ENCODE measurements at regions not wholly inside any gene's neighbourhood (a gene's known extent, or its start where the extent isn't known, plus 50 kb on each side); places are given as distances from the start of the nearest gene placed in this dataset.

GRCh38 chr11:80104191-80104590 is 663.4 kb upstream of the TENM4 start:
- Histone ChIP-seq H3K27me3 (ENCODE audit: control insufficient read depth in 3 of 3, insufficient read depth in 3 of 3, low read depth in 1 of 3, low read length in 3 of 3) (no peaks in the 10 kb centered on the region), H2BK5ac (ENCODE audit: low read length) (no peak overlapping the region), H3K9ac (ENCODE audit: low read depth, low read length, poor library complexity) (no peak overlapping the region), H3K9me3 (replicated peaks in 1 of 2; ENCODE audit: control insufficient read depth in 2 of 2, insufficient read depth in 1 of 2, low read depth in 1 of 2, low read length in 2 of 2) (no peaks in the 10 kb centered on the region), H3K4ac (ENCODE audit: low read length) (no peak overlapping the region), H4K8ac (ENCODE audit: low read depth, low read length) (no peak overlapping the region), H2BK12ac (ENCODE audit: low read length) (no peak overlapping the region), H4K91ac (ENCODE audit: low read depth, low read length, poor library complexity) (no peak overlapping the region), H3K14ac (ENCODE audit: low read length) (no peak overlapping the region), H3K4me1 (ENCODE audit: control insufficient read depth in 2 of 2, insufficient read depth in 1 of 2, low read depth in 1 of 2, low read length in 2 of 2) (no peaks in the 10 kb centered on the region), H2BK15ac (ENCODE audit: low read length) (no peak overlapping the region), H2BK120ac (ENCODE audit: low read depth, low read length) (no peak overlapping the region), H3K23ac (ENCODE audit: low read depth, low read length, poor library complexity) (no peak overlapping the region), H3K79me1 (ENCODE audit: low read depth, low read length) (no peaks in the 10 kb centered on the region), H3K36me3 (replicated peaks in 1 of 2; ENCODE audit: control insufficient read depth in 2 of 2, insufficient read depth in 2 of 2, low read length in 2 of 2) (no peaks in the 10 kb centered on the region), H3K4me2 (ENCODE audit: insufficient read depth, low read length, poor library complexity, severe bottlenecking) (no peak overlapping the region), H3K27ac (replicated peaks; ENCODE audit: low read length) (no peak overlapping the region), H3K18ac (ENCODE audit: low read length) (no peak overlapping the region), H3K4me3 (ENCODE audit: low read length in 2 of 2) (no peak overlapping the region), H2AK5ac (ENCODE audit: low read depth, low read length) (no peak overlapping the region), H2AFZ (ENCODE audit: low read length) (no peak overlapping the region)
- WGBS, 2 donors (ENCODE audit: extremely low coverage in 2 of 2, insufficient read length in 2 of 2, insufficient replicate concordance in 1 of 2) = no CpG with 5 or more reads among the region's 4 CpGs
- no peak for DNase-seq (ENCODE audit: low spot score)

- H3K23ac ChIP-seq (ENCODE audit: low read depth, low read length, poor library complexity) = no peak overlapping the region
- H3K14ac ChIP-seq (ENCODE audit: low read length) = no peak overlapping the region
- no peak overlapping the region for H2BK15ac ChIP-seq (ENCODE audit: low read length)
- no peak overlapping the region for H2AK5ac ChIP-seq (ENCODE audit: low read depth, low read length)
- no peak overlapping the region for H2AFZ ChIP-seq (ENCODE audit: low read length)
- H3K9ac ChIP-seq (ENCODE audit: low read depth, low read length, poor library complexity) = no peak overlapping the region
- H3K9me3 ChIP-seq (replicated peaks in 1 of 2; ENCODE audit: control insufficient read depth in 2 of 2, insufficient read depth in 1 of 2, low read depth in 1 of 2, low read length in 2 of 2) = no peaks in the 10 kb centered on the region
- H3K4ac ChIP-seq (ENCODE audit: low read length) = no peak overlapping the region
- H3K4me2 ChIP-seq (ENCODE audit: insufficient read depth, low read length, poor library complexity, severe bottlenecking) = no peak overlapping the region
- no peak overlapping the region for H2BK5ac ChIP-seq (ENCODE audit: low read length)
- H4K8ac ChIP-seq (ENCODE audit: low read depth, low read length) = no peak overlapping the region
- no peak for DNase-seq (ENCODE audit: low spot score)
- H3K4me1 ChIP-seq (ENCODE audit: control insufficient read depth in 2 of 2, insufficient read depth in 1 of 2, low read depth in 1 of 2, low read length in 2 of 2) = no peaks in the 10 kb centered on the region
- H3K27me3 ChIP-seq (ENCODE audit: control insufficient read depth in 3 of 3, insufficient read depth in 3 of 3, low read depth in 1 of 3, low read length in 3 of 3) = no peaks in the 10 kb centered on the region
- H3K27ac ChIP-seq (replicated peaks; ENCODE audit: low read length) = no peak overlapping the region
- no peak overlapping the region for H2BK12ac ChIP-seq (ENCODE audit: low read length)
- no CpG with 5 or more reads among the region's 4 CpGs for WGBS, 2 donors (ENCODE audit: extremely low coverage in 2 of 2, insufficient read length in 2 of 2, insufficient replicate concordance in 1 of 2)
- no peak overlapping the region for H4K91ac ChIP-seq (ENCODE audit: low read depth, low read length, poor library complexity)
- no peaks in the 10 kb centered on the region for H3K79me1 ChIP-seq (ENCODE audit: low read depth, low read length)
- H3K18ac ChIP-seq (ENCODE audit: low read length) = no peak overlapping the region
- H3K36me3 ChIP-seq (replicated peaks in 1 of 2; ENCODE audit: control insufficient read depth in 2 of 2, insufficient read depth in 2 of 2, low read length in 2 of 2) = no peaks in the 10 kb centered on the region
- no peak overlapping the region for H3K4me3 ChIP-seq (ENCODE audit: low read length in 2 of 2)
- no peak overlapping the region for H2BK120ac ChIP-seq (ENCODE audit: low read depth, low read length)
Observed at GRCh38 chr11:80103142-80103859, 662.5 kb upstream of the TENM4 start.

GRCh38 chr11:80097146-80097545 is 656.3 kb upstream of the TENM4 start:
- H3K27ac ChIP-seq (replicated peaks; ENCODE audit: low read length) = no peak overlapping the region
- no peak overlapping the region for H2BK15ac ChIP-seq (ENCODE audit: low read length)
- no CpG with 5 or more reads among the region's 4 CpGs for WGBS, 2 donors (ENCODE audit: extremely low coverage in 2 of 2, insufficient read length in 2 of 2, insufficient replicate concordance in 1 of 2)
- no peak overlapping the region for H2BK12ac ChIP-seq (ENCODE audit: low read length)
- no peak overlapping the region for H3K4me2 ChIP-seq (ENCODE audit: insufficient read depth, low read length, poor library complexity, severe bottlenecking)
- no peak overlapping the region for H3K14ac ChIP-seq (ENCODE audit: low read length)
- no peaks in the 10 kb centered on the region for H3K79me1 ChIP-seq (ENCODE audit: low read depth, low read length)
- no peak overlapping the region for H3K9ac ChIP-seq (ENCODE audit: low read depth, low read length, poor library complexity)
- no peak overlapping the region for H2BK5ac ChIP-seq (ENCODE audit: low read length)
- H4K8ac ChIP-seq (ENCODE audit: low read depth, low read length) = no peak overlapping the region
- no peak overlapping the region for H2BK120ac ChIP-seq (ENCODE audit: low read depth, low read length)
- DNase-seq (ENCODE audit: low spot score) = no peak
- H3K18ac ChIP-seq (ENCODE audit: low read length) = no peak overlapping the region
- H3K27me3 ChIP-seq (ENCODE audit: control insufficient read depth in 3 of 3, insufficient read depth in 3 of 3, low read depth in 1 of 3, low read length in 3 of 3) = no peaks in the 10 kb centered on the region
- H3K36me3 ChIP-seq (replicated peaks in 1 of 2; ENCODE audit: control insufficient read depth in 2 of 2, insufficient read depth in 2 of 2, low read length in 2 of 2) = no peaks in the 10 kb centered on the region
- no peaks in the 10 kb centered on the region for H3K9me3 ChIP-seq (replicated peaks in 1 of 2; ENCODE audit: control insufficient read depth in 2 of 2, insufficient read depth in 1 of 2, low read depth in 1 of 2, low read length in 2 of 2)
- no peak overlapping the region for H3K4ac ChIP-seq (ENCODE audit: low read length)
- no peak overlapping the region for H3K23ac ChIP-seq (ENCODE audit: low read depth, low read length, poor library complexity)
- H3K4me3 ChIP-seq (ENCODE audit: low read length in 2 of 2) = no peak overlapping the region
- H2AFZ ChIP-seq (ENCODE audit: low read length) = no peak overlapping the region
- no peaks in the 10 kb centered on the region for H3K4me1 ChIP-seq (ENCODE audit: control insufficient read depth in 2 of 2, insufficient read depth in 1 of 2, low read depth in 1 of 2, low read length in 2 of 2)
- no peak overlapping the region for H4K91ac ChIP-seq (ENCODE audit: low read depth, low read length, poor library complexity)
- no peak overlapping the region for H2AK5ac ChIP-seq (ENCODE audit: low read depth, low read length)

- no CpG with 5 or more reads among the region's 3 CpGs for WGBS, 2 donors (ENCODE audit: extremely low coverage in 2 of 2, insufficient read length in 2 of 2, insufficient replicate concordance in 1 of 2)
- Histone ChIP-seq H3K14ac (ENCODE audit: low read length) (no peak overlapping the region), H3K23ac (ENCODE audit: low read depth, low read length, poor library complexity) (no peak overlapping the region), H3K4ac (ENCODE audit: low read length) (no peak overlapping the region), H2AFZ (ENCODE audit: low read length) (no peak overlapping the region), H2AK5ac (ENCODE audit: low read depth, low read length) (no peak overlapping the region), H2BK15ac (ENCODE audit: low read length) (no peak overlapping the region), H4K91ac (ENCODE audit: low read depth, low read length, poor library complexity) (no peak overlapping the region), H3K9me3 (replicated peaks in 1 of 2; ENCODE audit: control insufficient read depth in 2 of 2, insufficient read depth in 1 of 2, low read depth in 1 of 2, low read length in 2 of 2) (no peaks in the 10 kb centered on the region), H2BK12ac (ENCODE audit: low read length) (no peak overlapping the region), H3K9ac (ENCODE audit: low read depth, low read length, poor library complexity) (no peak overlapping the region), H3K18ac (ENCODE audit: low read length) (no peak overlapping the region), H4K8ac (ENCODE audit: low read depth, low read length) (no peak overlapping the region), H3K4me1 (ENCODE audit: control insufficient read depth in 2 of 2, insufficient read depth in 1 of 2, low read depth in 1 of 2, low read length in 2 of 2) (no peaks in the 10 kb centered on the region), H3K4me2 (ENCODE audit: insufficient read depth, low read length, poor library complexity, severe bottlenecking) (no peak overlapping the region), H3K27me3 (ENCODE audit: control insufficient read depth in 3 of 3, insufficient read depth in 3 of 3, low read depth in 1 of 3, low read length in 3 of 3) (no peaks in the 10 kb centered on the region), H3K36me3 (replicated peaks in 1 of 2; ENCODE audit: control insufficient read depth in 2 of 2, insufficient read depth in 2 of 2, low read length in 2 of 2) (no peaks in the 10 kb centered on the region), H2BK120ac (ENCODE audit: low read depth, low read length) (no peak overlapping the region), H3K4me3 (ENCODE audit: low read length in 2 of 2) (no peak overlapping the region), H2BK5ac (ENCODE audit: low read length) (no peak overlapping the region), H3K79me1 (ENCODE audit: low read depth, low read length) (no peaks in the 10 kb centered on the region), H3K27ac (replicated peaks; ENCODE audit: low read length) (no peak overlapping the region)
- DNase-seq (ENCODE audit: low spot score) = no peak
Observed at GRCh38 chr11:80096736-80097135, 655.9 kb upstream of the TENM4 start.
